GM12891 (cell line): ENCODE measurements at regions not wholly inside any gene's neighbourhood (a gene's known extent, or its start where the extent isn't known, plus 50 kb on each side); places are given as distances from the start of the nearest gene placed in this dataset.

Experiments
- POLR2A ChIP-seq: IDR thresholded peaks from 2 replicates; pipeline ENCODE4 v1.6.1; 2011; ENCODE audit warnings: low read depth, low read length, control low read depth
- POLR2AphosphoS5 ChIP-seq: IDR thresholded peaks from 2 replicates; pipeline ENCODE4 v1.6.1; 2011; ENCODE audit warnings: low read depth, low read length, control low read depth

DNA sequence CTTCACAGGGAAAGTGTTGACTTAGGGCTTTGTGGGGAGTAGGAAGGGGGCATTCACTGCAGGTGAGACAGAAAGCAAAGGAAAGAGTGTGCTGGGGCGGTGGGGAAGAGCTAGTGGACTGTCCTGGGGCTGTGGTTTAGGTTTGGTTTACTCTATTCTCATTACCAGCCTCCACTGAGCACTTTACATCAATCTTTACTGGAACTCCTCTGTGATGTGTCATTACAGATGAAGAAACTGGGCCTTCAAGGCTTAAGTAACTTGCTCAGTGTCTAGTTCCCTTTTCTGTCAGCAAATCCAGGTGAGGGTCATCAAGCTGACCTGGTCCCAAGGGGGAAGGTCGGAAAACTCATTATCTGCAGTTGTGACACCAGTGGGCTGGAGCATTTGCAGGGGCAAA, 120.2 kb upstream of the PFN2 start:
- TF ChIP-seq POLR2A, result no peak
- no peak for TF ChIP-seq POLR2AphosphoS5
